ENCODE measurements at regions not wholly inside any gene's neighbourhood (a gene's known extent, or its start where the extent isn't known, plus 50 kb on each side); places are given as distances from the start of the nearest gene placed in this dataset.

GRCh38 chr2:242038166-242038927 lies 168.8 kb downstream of the RTP5 start:
- no peak overlapping the region for H3K4me3 ChIP-seq
- WGBS, 2 donors: 79 to 82% methylated on average over 20 of the region's 20 CpGs
- no peaks in the 10 kb centered on the region for H3K36me3 ChIP-seq
- peaks cover 0 to 8% (median 0%) of the 10 kb centered on the region in 4 donors for H3K4me1 ChIP-seq
- no peak overlapping the region for H3K27ac ChIP-seq
- DNase-seq (ENCODE audit: low spot score in 2 of 2): no peak
- TF ChIP-seq EP300 (IDR thresholded peaks at IDR 0.05) (no peak), POLR2A (IDR thresholded peaks at IDR 0.05) (no peak)
- peaks cover 0 to 19% of the 10 kb centered on the region in 2 donors for H3K27me3 ChIP-seq
- no peaks in the 10 kb centered on the region for H3K9me3 ChIP-seq

DNA sequence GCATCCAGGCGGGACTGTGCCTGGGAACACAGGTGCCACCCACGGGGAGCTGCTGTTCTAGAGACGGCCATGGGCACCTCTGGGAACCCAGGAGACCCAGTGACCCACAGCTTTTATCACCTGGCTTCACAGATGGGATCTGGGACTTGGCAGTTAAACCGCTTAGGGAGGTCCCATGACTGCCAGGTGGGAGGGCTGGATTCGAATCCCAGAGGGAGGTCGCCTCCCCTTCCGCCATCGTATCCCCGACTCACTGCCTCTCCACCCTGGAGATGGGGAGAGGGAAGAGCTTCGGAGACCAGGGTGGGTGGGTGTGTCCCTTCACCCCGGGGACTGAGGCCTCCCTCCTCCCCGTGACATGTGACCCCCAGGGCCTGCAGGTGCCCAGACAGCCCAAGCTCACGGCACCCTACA lies 169.4 kb downstream of the RTP5 start:
- H3K27me3 ChIP-seq: peaks cover 0 to 23% of the 10 kb centered on the region in 2 donors
- DNase-seq (ENCODE audit: low spot score in 2 of 2): no peak
- 77 to 87% methylated on average over 13 of the region's 13 CpGs for WGBS, 2 donors

GRCh38 chr2:242040303-242040655 lies 170.8 kb downstream of the RTP5 start:
- peaks cover 0 to 34% of the 10 kb centered on the region in 2 donors for H3K27me3 ChIP-seq
- no peak overlapping the region for H3K27ac ChIP-seq
- TF ChIP-seq POLR2A (IDR thresholded peaks at IDR 0.05) (no peak), EP300 (IDR thresholded peaks at IDR 0.05) (no peak)
- TF ChIP-seq, protein P1, sequence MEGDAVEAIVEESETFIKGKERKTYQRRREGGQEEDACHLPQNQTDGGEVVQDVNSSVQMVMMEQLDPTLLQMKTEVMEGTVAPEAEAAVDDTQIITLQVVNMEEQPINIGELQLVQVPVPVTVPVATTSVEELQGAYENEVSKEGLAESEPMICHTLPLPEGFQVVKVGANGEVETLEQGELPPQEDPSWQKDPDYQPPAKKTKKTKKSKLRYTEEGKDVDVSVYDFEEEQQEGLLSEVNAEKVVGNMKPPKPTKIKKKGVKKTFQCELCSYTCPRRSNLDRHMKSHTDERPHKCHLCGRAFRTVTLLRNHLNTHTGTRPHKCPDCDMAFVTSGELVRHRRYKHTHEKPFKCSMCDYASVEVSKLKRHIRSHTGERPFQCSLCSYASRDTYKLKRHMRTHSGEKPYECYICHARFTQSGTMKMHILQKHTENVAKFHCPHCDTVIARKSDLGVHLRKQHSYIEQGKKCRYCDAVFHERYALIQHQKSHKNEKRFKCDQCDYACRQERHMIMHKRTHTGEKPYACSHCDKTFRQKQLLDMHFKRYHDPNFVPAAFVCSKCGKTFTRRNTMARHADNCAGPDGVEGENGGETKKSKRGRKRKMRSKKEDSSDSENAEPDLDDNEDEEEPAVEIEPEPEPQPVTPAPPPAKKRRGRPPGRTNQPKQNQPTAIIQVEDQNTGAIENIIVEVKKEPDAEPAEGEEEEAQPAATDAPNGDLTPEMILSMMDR (IDR thresholded peaks at IDR 0.05): no peak
- no peak overlapping the region for H3K4me3 ChIP-seq
- WGBS, 2 donors: 93 to 96% methylated on average over 7 to 9 of the region's 10 CpGs
- no peaks in the 10 kb centered on the region for H3K4me1 ChIP-seq
- no peak for DNase-seq (ENCODE audit: low spot score in 2 of 2)
- H3K36me3 ChIP-seq: no peaks in the 10 kb centered on the region
- H3K9me3 ChIP-seq: no peaks in the 10 kb centered on the region

More for the DNA sequence above, 169.4 kb downstream of the RTP5 start:
- Histone ChIP-seq H3K9me3 (no peaks in the 10 kb centered on the region), H3K4me3 (no peak overlapping the region), H3K36me3 (no peaks in the 10 kb centered on the region), H3K4me1 (peaks cover 0 to 6% (median 0%) of the 10 kb centered on the region in 4 donors), H3K27ac (no peak overlapping the region)
- TF ChIP-seq POLR2A (IDR thresholded peaks at IDR 0.05) (no peak), EP300 (IDR thresholded peaks at IDR 0.05) (no peak)
- TF ChIP-seq, protein P1 (IDR thresholded peaks at IDR 0.05): no peak

DNA sequence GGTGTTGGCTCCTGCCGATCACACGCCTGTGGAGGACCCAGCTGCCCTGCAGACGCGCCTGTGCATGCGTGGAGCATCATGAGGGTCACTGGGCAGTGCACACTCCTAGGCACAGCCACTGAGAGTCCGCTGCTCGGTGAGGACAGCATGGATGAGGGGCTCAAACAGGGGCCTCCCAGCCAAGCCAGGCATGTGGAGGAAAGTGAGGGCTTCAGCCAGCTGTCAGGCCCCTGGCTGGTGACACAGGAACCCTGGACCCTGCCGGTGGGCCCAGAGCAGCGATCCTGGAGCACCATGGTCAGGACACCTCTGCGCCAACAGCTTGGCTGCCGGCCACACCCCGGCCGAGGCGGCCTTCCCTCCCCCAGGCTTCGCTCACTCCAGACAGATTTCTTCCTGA lies 171.2 kb downstream of the RTP5 start:
- no peaks in the 10 kb centered on the region for H3K4me1 ChIP-seq
- no peak for DNase-seq (ENCODE audit: low spot score in 2 of 2)
- no peak overlapping the region for H3K27ac ChIP-seq
- no peaks in the 10 kb centered on the region for H3K36me3 ChIP-seq
- no peaks in the 10 kb centered on the region for H3K9me3 ChIP-seq
- TF ChIP-seq POLR2A (IDR thresholded peaks at IDR 0.05): no peak
- H3K4me3 ChIP-seq: no peak overlapping the region
- peaks cover 0 to 34% of the 10 kb centered on the region in 2 donors for H3K27me3 ChIP-seq
- 85 to 96% methylated on average over 7 to 12 of the region's 15 CpGs for WGBS, 2 donors

GRCh38 chr2:242041816-242042215 lies 172.3 kb downstream of the RTP5 start:
- no peak overlapping the region for H3K27ac ChIP-seq
- TF ChIP-seq, protein P1 (IDR thresholded peaks at IDR 0.05): no peak
- no peak for TF ChIP-seq POLR2A (IDR thresholded peaks at IDR 0.05)
- TF ChIP-seq EP300 (IDR thresholded peaks at IDR 0.05): no peak
- peaks cover 0 to 42% of the 10 kb centered on the region in 2 donors for H3K27me3 ChIP-seq
- no peaks in the 10 kb centered on the region for H3K4me1 ChIP-seq
- no peaks in the 10 kb centered on the region for H3K9me3 ChIP-seq
- H3K4me3 ChIP-seq: no peak overlapping the region
- H3K36me3 ChIP-seq: no peaks in the 10 kb centered on the region
- 91 to 95% methylated on average over 3 of the region's 3 CpGs for WGBS, 2 donors
- DNase-seq (ENCODE audit: low spot score in 2 of 2): no peak

- no peak for DNase-seq (ENCODE audit: low spot score in 2 of 2)
- no peaks in the 10 kb centered on the region for H3K9me3 ChIP-seq
- H3K4me3 ChIP-seq: no peak overlapping the region
- TF ChIP-seq POLR2A (IDR thresholded peaks at IDR 0.05): no peak
- no peak for TF ChIP-seq EP300 (IDR thresholded peaks at IDR 0.05)
- TF ChIP-seq, protein P1 (IDR thresholded peaks at IDR 0.05): no peak
- WGBS, 2 donors: 69 to 79% methylated on average over 13 of the region's 13 CpGs
- H3K36me3 ChIP-seq: no peaks in the 10 kb centered on the region
- H3K27me3 ChIP-seq: peaks cover 0 to 46% of the 10 kb centered on the region in 2 donors
- no peak overlapping the region for H3K27ac ChIP-seq
- H3K4me1 ChIP-seq: no peaks in the 10 kb centered on the region
Measured at GRCh38 chr2:242043538-242044312, 174.2 kb downstream of the RTP5 start.
